ENCODE measurements at regions not wholly inside any gene's neighbourhood (a gene's known extent, or its start where the extent isn't known, plus 50 kb on each side); places are given as distances from the start of the nearest gene placed in this dataset.
"Not testable (repeated sequence)": the region's sequence is repeated elsewhere in the genome, so short reads cannot be mapped to it uniquely, and the experiment has no call there.

DNA sequence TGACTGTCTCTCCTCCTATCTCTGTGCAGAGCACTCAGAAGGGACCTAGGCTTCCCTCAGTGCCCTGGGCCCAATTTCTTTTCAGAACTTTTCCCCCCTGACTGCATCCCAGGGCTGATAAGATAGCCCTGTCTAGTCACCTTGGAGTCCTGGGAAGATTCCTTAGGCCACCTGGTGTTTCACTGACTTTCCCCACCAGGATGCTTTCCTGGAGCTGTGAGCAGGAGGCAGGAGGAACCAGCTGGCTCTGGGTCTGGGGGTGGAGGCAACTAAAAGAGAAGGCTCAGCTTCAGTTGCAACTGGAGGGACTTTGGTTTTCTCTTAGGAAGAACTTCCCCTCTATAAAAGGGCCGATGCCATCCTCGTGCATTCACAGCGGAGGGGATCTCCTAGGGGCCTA is 115.1 kb downstream of the TNFRSF13B start:
- not testable (repeated sequence) for TF ChIP-seq EZH2 (IDR thresholded peaks at IDR 0.05; ENCODE audit: insufficient read depth, poor library complexity, severe bottlenecking); EZH2phosphoT487 (IDR thresholded peaks at IDR 0.05; ENCODE audit: insufficient read depth, low read depth)
